Skin of body (tissue), 1 donor: ENCODE measurements at regions not wholly inside any gene's neighbourhood (a gene's known extent, or its start where the extent isn't known, plus 50 kb on each side); places are given as distances from the start of the nearest gene placed in this dataset.

Experiments
- DNase-seq: peaks from one replicate; lab custom pipeline; 2025; lab: John Stamatoyannopoulos, UW

- no peak for DNase-seq
These were observed 90.9 kb downstream of the HS1BP3 start for GRCh38 chr2:20560011-20560410.

GRCh38 chr2:20560891-20561636, 89.8 kb downstream of the HS1BP3 start:
- DNase-seq: no peak

GRCh38 chr2:20561637-20562454, 89.1 kb downstream of the HS1BP3 start:
- peak; percentile 25 for DNase-seq

GRCh38 chr2:20562540-20563225, 88.2 kb downstream of the HS1BP3 start:
- no peak for DNase-seq

GRCh38 chr2:20563251-20563650, 87.6 kb downstream of the HS1BP3 start:
- DNase-seq: no peak

- peak; percentile 50 for DNase-seq
These were observed 87.1 kb downstream of the HS1BP3 start for GRCh38 chr2:20563833-20564232.

DNA sequence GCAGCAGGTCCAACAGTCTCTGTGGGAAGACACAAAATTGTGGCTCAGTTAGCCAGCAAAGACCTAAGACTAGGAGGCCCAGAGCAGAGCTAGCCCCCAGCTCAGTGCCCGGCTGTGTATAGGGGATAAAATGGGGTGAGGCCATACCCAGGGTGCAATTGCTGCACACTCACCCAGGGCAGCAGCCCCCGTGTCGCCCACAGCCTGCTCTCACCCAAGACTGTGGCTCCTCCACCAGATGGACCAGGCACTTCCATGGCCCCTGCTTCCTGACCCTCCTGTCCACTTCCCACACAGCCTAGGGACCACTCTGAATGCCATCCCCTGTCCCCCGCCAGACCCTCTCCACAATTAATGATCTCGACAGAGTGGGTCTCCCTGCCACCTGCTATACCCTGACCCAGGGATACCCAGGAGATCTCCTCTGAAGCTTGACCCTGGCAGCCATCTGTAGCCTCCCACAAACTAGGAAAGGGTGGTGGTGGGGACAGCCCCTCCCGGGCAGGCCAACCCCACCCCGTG, 85.7 kb downstream of the HS1BP3 start:
- no peak for DNase-seq

- DNase-seq: peak; percentile 47
These were observed 85.2 kb downstream of the HS1BP3 start for GRCh38 chr2:20565623-20566236.

DNA sequence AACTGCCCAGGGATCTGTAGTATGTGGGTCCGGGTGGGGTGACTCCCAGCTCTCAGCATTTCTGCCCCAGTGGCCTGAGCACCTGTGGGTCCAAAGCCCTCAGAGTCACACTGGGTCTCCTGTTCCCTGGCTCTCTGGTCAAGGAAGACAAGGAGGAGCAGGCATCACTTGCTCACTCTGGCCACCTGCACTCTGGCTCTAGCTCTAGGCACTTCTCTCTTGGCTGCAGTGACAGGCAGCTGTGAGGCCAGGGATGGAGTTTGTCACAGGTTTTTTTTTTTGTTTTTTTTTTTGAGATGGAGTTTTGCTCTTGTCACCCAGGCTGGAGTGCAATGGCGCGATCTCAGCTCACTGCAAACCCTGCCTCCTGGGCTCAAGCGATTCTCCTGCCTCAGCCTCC, 84.6 kb downstream of the HS1BP3 start:
- DNase-seq: no peak

DNA sequence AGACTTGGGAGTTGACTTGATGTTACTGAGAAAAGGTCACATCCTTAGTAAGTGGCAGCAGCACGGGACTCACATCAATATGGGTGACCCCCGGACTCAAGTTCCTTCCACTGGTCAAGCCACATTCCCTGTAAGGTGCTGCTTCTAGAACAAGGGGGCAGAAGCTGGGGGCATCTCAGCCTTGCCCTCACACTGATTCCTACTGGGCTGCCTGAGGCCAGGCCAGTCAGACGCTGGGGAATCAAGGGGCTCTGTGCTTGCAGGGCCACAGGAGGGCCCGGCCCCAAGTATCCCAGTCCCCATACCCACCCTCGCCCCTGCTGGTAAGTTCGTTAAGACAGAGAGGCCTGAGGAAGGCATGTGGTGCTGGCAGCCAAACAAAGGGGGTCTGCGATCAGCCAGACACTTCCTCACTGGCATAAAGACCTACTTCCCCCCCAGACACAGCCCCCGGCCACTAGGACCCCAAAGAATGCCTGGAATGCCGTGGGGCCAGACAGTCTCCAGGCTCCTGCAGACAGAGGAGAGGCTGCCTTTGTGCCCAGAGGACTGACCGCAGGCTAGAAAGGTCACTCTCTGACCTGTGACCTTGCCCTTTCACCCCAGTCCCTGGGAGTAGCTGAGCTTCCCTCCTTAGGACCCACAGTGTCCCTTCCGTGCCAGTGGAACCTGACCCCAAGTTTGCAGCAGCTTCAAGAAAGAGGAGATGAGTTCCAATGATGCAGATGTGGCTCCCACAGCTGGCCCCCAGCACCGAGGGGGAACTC, 83.6 kb downstream of the HS1BP3 start:
- DNase-seq: no peak
